K562 (cell line): ENCODE measurements at regions not wholly inside any gene's neighbourhood (a gene's known extent, or its start where the extent isn't known, plus 50 kb on each side); places are given as distances from the start of the nearest gene placed in this dataset.

Experiments
- HMGXB4 ChIP-seq: sonication (generic); formaldehyde crosslinking; IDR thresholded peaks from 2 replicates; pipeline ENCODE4 v1.8.1; 2023; ENCODE audit warnings: mild to moderate bottlenecking, missing genetic modification reagents
- POLR2AphosphoS5 ChIP-seq: IDR thresholded peaks from 2 replicates; pipeline ENCODE4 v1.6.1; 2011; ENCODE audit warnings: mild to moderate bottlenecking, low read depth, low read length, moderate library complexity; ENCODE audit not compliant: control insufficient read depth, insufficient read depth
- USF2 ChIP-seq: sonication (generic); formaldehyde crosslinking; IDR thresholded peaks from 2 replicates; pipeline ENCODE4 v1.5.0; 2020; ENCODE audit warnings: missing genetic modification reagents
- TF ChIP-seq, protein P1 (sequence below), 2 experiments: fragments of 450-650 bp in 1 of 2; sonication (generic) in 1 of 2; formaldehyde crosslinking in 1 of 2; IDR thresholded peaks in 1 of 2; conservative IDR thresholded peaks in 1 of 2; 2 replicates each; pipeline versions ENCODE4 v1.6.1 to v1.8.1; 2016 to 2023; ENCODE audit warnings: mild to moderate bottlenecking in 2 of 2, moderate library complexity in 2 of 2, inconsistent platforms in 1 of 2, missing genetic modification reagents in 1 of 2
- TF ChIP-seq, protein P2 (sequence below): fragments of 450-650 bp; formaldehyde crosslinking; conservative IDR thresholded peaks from 2 replicates; pipeline ENCODE4 v1.4.0; 2022; ENCODE audit warnings: mild to moderate bottlenecking, missing genetic modification characterization

GRCh38 chr13:58081301-58081820, 449.8 kb downstream of the PCDH17 start:
- TF ChIP-seq USF2 (CRISPR knock-in tag) (no peak), POLR2AphosphoS5 (no peak), HMGXB4 (CRISPR knock-in tag) (no peak)
- TF ChIP-seq, protein P1, sequence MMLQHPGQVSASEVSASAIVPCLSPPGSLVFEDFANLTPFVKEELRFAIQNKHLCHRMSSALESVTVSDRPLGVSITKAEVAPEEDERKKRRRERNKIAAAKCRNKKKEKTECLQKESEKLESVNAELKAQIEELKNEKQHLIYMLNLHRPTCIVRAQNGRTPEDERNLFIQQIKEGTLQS (IDR thresholded peaks at IDR 0.05) = no peak
- TF ChIP-seq, protein P1 (CRISPR knock-in tag; conservative IDR thresholded peaks at IDR 0.05) = no peak
- TF ChIP-seq, protein P2, sequence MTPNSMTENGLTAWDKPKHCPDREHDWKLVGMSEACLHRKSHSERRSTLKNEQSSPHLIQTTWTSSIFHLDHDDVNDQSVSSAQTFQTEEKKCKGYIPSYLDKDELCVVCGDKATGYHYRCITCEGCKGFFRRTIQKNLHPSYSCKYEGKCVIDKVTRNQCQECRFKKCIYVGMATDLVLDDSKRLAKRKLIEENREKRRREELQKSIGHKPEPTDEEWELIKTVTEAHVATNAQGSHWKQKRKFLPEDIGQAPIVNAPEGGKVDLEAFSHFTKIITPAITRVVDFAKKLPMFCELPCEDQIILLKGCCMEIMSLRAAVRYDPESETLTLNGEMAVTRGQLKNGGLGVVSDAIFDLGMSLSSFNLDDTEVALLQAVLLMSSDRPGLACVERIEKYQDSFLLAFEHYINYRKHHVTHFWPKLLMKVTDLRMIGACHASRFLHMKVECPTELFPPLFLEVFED (CRISPR knock-in tag) = no peak
